HepG2 (cell line): ENCODE measurements at regions not wholly inside any gene's neighbourhood (a gene's known extent, or its start where the extent isn't known, plus 50 kb on each side); places are given as distances from the start of the nearest gene placed in this dataset.

ENCODE experiments used
- HOXA7 ChIP-seq: sonication (generic); formaldehyde crosslinking; IDR thresholded peaks from 2 replicates; pipeline ENCODE4 v1.8.1; 2022; ENCODE audit warnings: mild to moderate bottlenecking, missing genetic modification reagents, moderate library complexity
- IRF9 ChIP-seq: sonication (generic); formaldehyde crosslinking; IDR thresholded peaks from 2 replicates; pipeline ENCODE4 v1.8.0; 2022; ENCODE audit warnings: missing genetic modification reagents, mild to moderate bottlenecking, borderline replicate concordance
- MYC ChIP-seq: sonication (generic); formaldehyde crosslinking; IDR thresholded peaks from 2 replicates; pipeline ENCODE4 v1.9.0; 2021; ENCODE audit warnings: missing genetic modification reagents, borderline replicate concordance
- NR3C1 ChIP-seq: sonication (generic); formaldehyde crosslinking; IDR thresholded peaks from 2 replicates; pipeline ENCODE4 v1.4.0; 2020; ENCODE audit warnings: missing genetic modification reagents
- POLR2A ChIP-seq, 2 experiments: IDR thresholded peaks; 2 replicates each; pipeline ENCODE4 v1.6.1; 2011; ENCODE audit warnings: low read depth in 2 of 2, low read length in 2 of 2, mild to moderate bottlenecking in 1 of 2, moderate library complexity in 1 of 2; ENCODE audit not compliant: insufficient read depth in 1 of 2
- SNAI1 ChIP-seq: sonication (generic); formaldehyde crosslinking; IDR thresholded peaks from 2 replicates; pipeline ENCODE4 v1.5.0; 2020; ENCODE audit warnings: mild to moderate bottlenecking, missing genetic modification reagents, borderline replicate concordance
- ZBTB39 ChIP-seq: sonication (generic); formaldehyde crosslinking; IDR thresholded peaks from 2 replicates; pipeline ENCODE4 v1.5.0; 2020; ENCODE audit warnings: missing genetic modification reagents
- ZFP36L1 ChIP-seq: sonication (generic); formaldehyde crosslinking; IDR thresholded peaks from 2 replicates; pipeline ENCODE4 v1.8.0; 2022; ENCODE audit warnings: mild to moderate bottlenecking, missing genetic modification reagents, moderate library complexity
- ZFP36L2 ChIP-seq: sonication (generic); formaldehyde crosslinking; IDR thresholded peaks from 2 replicates; pipeline ENCODE4 v1.4.0; 2020; ENCODE audit warnings: missing genetic modification reagents
- ZFY ChIP-seq: sonication (generic); formaldehyde crosslinking; IDR thresholded peaks from 2 replicates; pipeline ENCODE4 v1.4.0; 2020; ENCODE audit warnings: missing genetic modification reagents
- ZNF512 ChIP-seq: sonication (generic); formaldehyde crosslinking; IDR thresholded peaks from 2 replicates; pipeline ENCODE4 v1.4.0; 2020; ENCODE audit warnings: mild to moderate bottlenecking, missing genetic modification reagents
- ZSCAN29 ChIP-seq: sonication (generic); formaldehyde crosslinking; conservative IDR thresholded peaks from 2 replicates; pipeline ENCODE4 v1.4.0; 2020; ENCODE audit warnings: mild to moderate bottlenecking, missing genetic modification reagents
- TF ChIP-seq, protein P1 (sequence below): sonication (generic); formaldehyde crosslinking; IDR thresholded peaks from 2 replicates; pipeline ENCODE4 v1.4.0; 2020; ENCODE audit warnings: low read depth, mild to moderate bottlenecking, missing genetic modification reagents

DNA sequence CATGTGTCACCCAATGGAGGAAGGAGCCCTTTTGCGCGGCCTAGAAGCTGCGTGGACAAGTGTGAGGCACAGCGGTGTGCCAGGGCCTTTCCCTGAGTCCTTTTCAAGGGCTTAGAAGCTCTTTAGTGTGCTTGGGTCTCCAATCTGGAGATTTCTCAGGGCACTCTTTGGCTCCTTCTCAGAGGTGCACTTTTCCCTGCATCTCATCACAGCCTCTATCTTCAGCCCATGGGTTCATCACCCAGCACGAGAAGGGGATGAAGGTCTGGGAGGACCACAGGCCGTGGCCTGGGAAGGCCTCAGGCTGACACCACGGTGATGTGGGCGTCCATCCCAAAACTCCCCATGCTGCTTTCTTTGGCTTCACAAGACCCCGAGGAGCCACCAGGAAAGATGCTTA, 233.4 kb downstream of the TEX36 start:
- TF ChIP-seq ZSCAN29 (CRISPR knock-in tag) (no peak), IRF9 (CRISPR knock-in tag) (no peak), NR3C1 (CRISPR knock-in tag) (no peak), HOXA7 (no peak), ZFP36L2 (no peak), ZFP36L1 (CRISPR knock-in tag) (no peak), ZNF512 (CRISPR knock-in tag) (no peak), MYC (no peak), ZFY (CRISPR knock-in tag) (no peak), POLR2A (IDR thresholded peaks at IDR 0.05; ENCODE audit: insufficient read depth in 1 of 2, low read depth in 2 of 2, low read length in 2 of 2) (no peak), ZBTB39 (CRISPR knock-in tag) (no peak), SNAI1 (CRISPR knock-in tag) (no peak)
- TF ChIP-seq, protein P1, sequence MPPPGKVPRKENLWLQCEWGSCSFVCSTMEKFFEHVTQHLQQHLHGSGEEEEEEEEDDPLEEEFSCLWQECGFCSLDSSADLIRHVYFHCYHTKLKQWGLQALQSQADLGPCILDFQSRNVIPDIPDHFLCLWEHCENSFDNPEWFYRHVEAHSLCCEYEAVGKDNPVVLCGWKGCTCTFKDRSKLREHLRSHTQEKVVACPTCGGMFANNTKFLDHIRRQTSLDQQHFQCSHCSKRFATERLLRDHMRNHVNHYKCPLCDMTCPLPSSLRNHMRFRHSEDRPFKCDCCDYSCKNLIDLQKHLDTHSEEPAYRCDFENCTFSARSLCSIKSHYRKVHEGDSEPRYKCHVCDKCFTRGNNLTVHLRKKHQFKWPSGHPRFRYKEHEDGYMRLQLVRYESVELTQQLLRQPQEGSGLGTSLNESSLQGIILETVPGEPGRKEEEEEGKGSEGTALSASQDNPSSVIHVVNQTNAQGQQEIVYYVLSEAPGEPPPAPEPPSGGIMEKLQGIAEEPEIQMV: no peak
